ENCODE measurements at regions not wholly inside any gene's neighbourhood (a gene's known extent, or its start where the extent isn't known, plus 50 kb on each side); places are given as distances from the start of the nearest gene placed in this dataset.

- no TSS peak for BruUV-seq (replicated peaks)
- Histone ChIP-seq H3K9me3 (replicated peaks; ENCODE audit: control insufficient read depth, insufficient read depth, low read depth, low read length) (no peaks in the 10 kb centered on the region), H3K9ac (ENCODE audit: insufficient read depth in 1 of 2, low read depth in 2 of 2, low read length in 2 of 2) (no peak overlapping the region), H3K27ac (ENCODE audit: extremely low read depth, low read depth, low read length) (no peak overlapping the region), H3K27me3 (ENCODE audit: control insufficient read depth in 2 of 2, insufficient read depth in 2 of 2, low read length in 2 of 2) (peaks cover 5 to 46% of the 10 kb centered on the region in 2 experiments; a peak in 4 of 5 replicates), H3K79me2 (ENCODE audit: control insufficient read depth, insufficient read depth, low read length) (no peaks in the 10 kb centered on the region), H3K36me3 (ENCODE audit: control insufficient read depth, insufficient read depth, low read length) (no peaks in the 10 kb centered on the region), H4K20me1 (replicated peaks; ENCODE audit: control insufficient read depth, insufficient read depth, low read length) (0 out of 2 replicates have a peak, but pooled peaks cover 6% of the 10 kb centered on the region), H3K4me2 (ENCODE audit: insufficient read depth, low read length) (no peak overlapping the region), H3K4me3 (no peak overlapping the region), H3K4me1 (replicated peaks in 1 of 2; ENCODE audit: control insufficient read depth in 2 of 2, insufficient read depth in 2 of 2, low read length in 2 of 2) (no peaks in the 10 kb centered on the region), H3K9me1 (ENCODE audit: control insufficient read depth, insufficient read depth, low read length) (peaks cover 1% of the 10 kb centered on the region), H2AFZ (ENCODE audit: low read depth, low read length) (no peak overlapping the region)
- in situ Hi-C loops (cut with MboI), result no loop called here
- ChIA-PET POLR2A (no interaction called here), CTCF (ENCODE audit: low intra/inter-chr PET ratio) (no interaction called here)
- no peak for FAIRE-seq
- WGBS (ENCODE audit: insufficient coverage, low coverage, missing lambda C conversion rate), result 3% methylated on average over 5 of the region's 5 CpGs
- DNase-seq (ENCODE audit: extremely low read depth in 1 of 4, low spot score in 3 of 4), result no peak
- ATAC-seq, result no peak
- intact Hi-C loops (cut with micrococcal nuclease), result no loop called here
- TF ChIP-seq NCOA4 (IDR thresholded peaks at IDR 0.05; ENCODE audit: partially characterized antibody) (no peak), ZNF274 (IDR thresholded peaks at IDR 0.05; ENCODE audit: borderline replicate concordance, low read depth, low read length) (no peak), TGIF2 (CRISPR knock-in tag; IDR thresholded peaks at IDR 0.05) (no peak), ZNF707 (CRISPR knock-in tag; conservative IDR thresholded peaks at IDR 0.05) (no peak), ZNF778 (CRISPR knock-in tag; IDR thresholded peaks at IDR 0.05) (no peak), CHD7 (IDR thresholded peaks at IDR 0.05; ENCODE audit: low read depth, low read length) (no peak), ZNF224 (CRISPR knock-in tag; IDR thresholded peaks at IDR 0.05) (no peak), ZNF398 (CRISPR knock-in tag; IDR thresholded peaks at IDR 0.05) (no peak), ZBTB7A (IDR thresholded peaks at IDR 0.05; ENCODE audit: borderline replicate concordance, control insufficient read depth, low read depth, low read length) (no peak), ZNF384 (IDR thresholded peaks at IDR 0.05; ENCODE audit: low read depth, low read length) (no peak), ZNF764 (CRISPR knock-in tag; IDR thresholded peaks at IDR 0.05; ENCODE audit: low read depth) (no peak)
Measured at GRCh38 chr15:70209499-70209898, 111.8 kb upstream of the TLE3 start.
